ENCODE measurements at regions not wholly inside any gene's neighbourhood (a gene's known extent, or its start where the extent isn't known, plus 50 kb on each side); places are given as distances from the start of the nearest gene placed in this dataset.

GRCh38 chr7:41268878-41269277 is 434.0 kb downstream of the INHBA start:
- no peaks in the 10 kb centered on the region for H3K4me1 ChIP-seq (replicated peaks in 1 of 4; ENCODE audit: control insufficient read depth in 3 of 4, insufficient read depth in 4 of 4, low read length in 3 of 4)
- H2BK15ac ChIP-seq (ENCODE audit: low read length) = no peak overlapping the region
- H3K4ac ChIP-seq (replicated peaks; ENCODE audit: insufficient read length, low read depth, low read length) = no peak overlapping the region
- no peak overlapping the region for H2BK5ac ChIP-seq (ENCODE audit: low read depth, low read length)
- no peak overlapping the region for H3K27ac ChIP-seq (ENCODE audit: low read depth, low read length)
- H3K9ac ChIP-seq (replicated peaks in 1 of 4; ENCODE audit: extremely low read depth in 1 of 4, low read depth in 3 of 4, low read length in 3 of 4) = no peak overlapping the region
- no peaks in the 10 kb centered on the region for H3K27me3 ChIP-seq (replicated peaks in 1 of 4; ENCODE audit: control insufficient read depth in 3 of 4, extremely low read depth in 1 of 4, insufficient read depth in 3 of 4, low read length in 3 of 4)
- CTCF ChIA-PET (ENCODE audit: partially characterized antibody) = no interaction called here
- H3K79me2 ChIP-seq (ENCODE audit: control insufficient read depth in 1 of 2, insufficient read depth in 2 of 2, low read length in 2 of 2) = no peaks in the 10 kb centered on the region
- H3K9me3 ChIP-seq (ENCODE audit: insufficient read depth in 2 of 2, low read depth in 1 of 2, low read length in 1 of 2) = no peaks in the 10 kb centered on the region
- FAIRE-seq = no peak
- H2AFZ ChIP-seq (ENCODE audit: low read length) = no peak overlapping the region
- H3K4me3 ChIP-seq (ENCODE audit: extremely low read depth in 1 of 4, insufficient read depth in 2 of 4, low read depth in 3 of 4, low read length in 4 of 4) = no peak overlapping the region
- 91% methylated on average over 2 of the region's 2 CpGs; no CpG with 5 or more reads in 1 of the 2 experiments for WGBS, 2 experiments (ENCODE audit: extremely low coverage in 1 of 2, insufficient coverage in 1 of 2, insufficient read length in 1 of 2, insufficient replicate concordance in 2 of 2, low coverage in 1 of 2, low lambda C conversion rate in 2 of 2, missing lambda C conversion rate in 1 of 2)
- no peak overlapping the region for H4K5ac ChIP-seq (ENCODE audit: insufficient read length, low read depth, low read length)
- no peak overlapping the region for H2AK5ac ChIP-seq (ENCODE audit: low read depth, low read length)
- no peak overlapping the region for H2BK12ac ChIP-seq (ENCODE audit: low read depth, low read length)
- H3K14ac ChIP-seq (ENCODE audit: insufficient read length) = no peak overlapping the region
- no peak overlapping the region for H4K91ac ChIP-seq (replicated peaks; ENCODE audit: insufficient read length, low read length)
- no peak overlapping the region for H2BK20ac ChIP-seq (ENCODE audit: low read length)
- POLR2A ChIA-PET (ENCODE audit: partially characterized antibody) = no interaction called here
- no peak overlapping the region for H3K56ac ChIP-seq (replicated peaks; ENCODE audit: insufficient read length, low read depth, low read length)
- no peak overlapping the region for H3K4me2 ChIP-seq (ENCODE audit: insufficient read depth in 1 of 2, low read depth in 2 of 2, low read length in 2 of 2)
- no peak for DNase-seq (ENCODE audit: low read depth in 1 of 2, low spot score in 2 of 2)
- no peaks in the 10 kb centered on the region for H3K23me2 ChIP-seq (ENCODE audit: low read depth, low read length)
- H4K20me1 ChIP-seq (replicated peaks in 1 of 2; ENCODE audit: control insufficient read depth in 1 of 2, insufficient read depth in 2 of 2, low read length in 2 of 2) = no peaks in the 10 kb centered on the region
- H3K36me3 ChIP-seq (ENCODE audit: control insufficient read depth in 2 of 4, insufficient read depth in 4 of 4, low read length in 3 of 4) = no peaks in the 10 kb centered on the region
- H2BK120ac ChIP-seq (replicated peaks; ENCODE audit: low read depth, low read length) = no peak overlapping the region
- H3K18ac ChIP-seq (ENCODE audit: extremely low read depth, low read length) = no peak overlapping the region
- H3K79me1 ChIP-seq (ENCODE audit: low read depth, low read length) = no peaks in the 10 kb centered on the region
- H4K8ac ChIP-seq (ENCODE audit: extremely low read depth, insufficient read depth, low read length) = no peak overlapping the region
- no peak overlapping the region for H3K23ac ChIP-seq (ENCODE audit: insufficient read length)
- TF ChIP-seq POLR2AphosphoS5 (IDR thresholded peaks at IDR 0.05; ENCODE audit: low read depth, low read length) (no peak), HDAC2 (IDR thresholded peaks at IDR 0.05; ENCODE audit: borderline replicate concordance in 1 of 2, low read depth in 2 of 2, low read length in 2 of 2) (no peak), CTBP2 (IDR thresholded peaks at IDR 0.05; ENCODE audit: borderline replicate concordance, insufficient read depth, insufficient read length, low read length) (no peak), GABPA (IDR thresholded peaks at IDR 0.05; ENCODE audit: borderline replicate concordance, insufficient read depth, low read length) (no peak)
